ENCODE measurements at regions not wholly inside any gene's neighbourhood (a gene's known extent, or its start where the extent isn't known, plus 50 kb on each side); places are given as distances from the start of the nearest gene placed in this dataset.

DNA sequence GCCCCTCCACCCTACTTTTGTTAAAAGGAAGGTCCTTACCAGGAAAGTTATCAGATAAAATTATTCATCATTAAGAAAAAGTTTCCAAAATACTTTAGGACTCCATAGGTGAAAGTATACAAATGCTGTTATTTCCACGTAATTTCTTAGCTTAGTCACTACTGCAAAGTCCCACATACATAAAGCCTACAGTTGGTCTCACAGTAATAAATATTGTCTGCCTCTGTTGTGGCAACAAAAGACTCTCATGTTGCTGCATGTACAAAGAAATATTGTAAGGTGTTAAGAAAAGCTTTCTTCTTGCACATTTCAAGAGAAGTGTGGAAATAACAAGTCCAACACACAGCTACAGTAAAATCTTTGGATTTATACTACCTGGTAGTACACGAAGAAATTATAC is 102.4 kb upstream of the DST start:
- intact Hi-C loops (cut with DNase I), result no loop called here
- no peaks in the 10 kb centered on the region for H3K9me3 ChIP-seq (ENCODE audit: control insufficient read depth, low read length)
- H3K4me3 ChIP-seq (ENCODE audit: low read length), result no peak overlapping the region
- H3K27me3 ChIP-seq (ENCODE audit: control insufficient read depth, insufficient read depth), result no peaks in the 10 kb centered on the region
- ATAC-seq (no peak), DNase-seq (no peak)
- no peak overlapping the region for H3K27ac ChIP-seq (ENCODE audit: low read length)
- peaks cover 4% of the 10 kb centered on the region for H3K4me1 ChIP-seq (ENCODE audit: control insufficient read depth, insufficient read depth, low read length)
- 93% methylated on average over 2 of the region's 2 CpGs for WGBS

DNA sequence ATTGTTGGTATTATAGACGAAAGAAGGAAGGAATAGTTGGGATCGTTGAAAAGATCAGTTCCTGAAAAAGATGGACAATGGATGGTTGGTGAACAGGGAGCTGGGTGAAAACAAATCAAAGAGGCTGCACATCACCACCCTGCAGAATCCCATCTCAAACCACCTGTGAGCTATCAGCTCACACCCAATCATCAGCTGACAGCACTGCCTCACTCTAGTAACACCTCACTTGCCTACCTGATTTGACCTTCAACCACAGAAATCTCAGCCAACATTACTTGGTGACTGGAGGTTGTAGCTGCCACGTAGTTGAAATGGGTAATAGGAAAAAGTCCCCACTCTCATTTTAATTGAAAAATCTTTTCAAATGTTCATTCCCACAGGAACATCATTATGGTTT is 101.8 kb upstream of the DST start:
- H3K27ac ChIP-seq (ENCODE audit: low read length), result peak overlapping the region; percentile 62
- ATAC-seq, result peak in 1 of 2 donors; percentile 32

DNA sequence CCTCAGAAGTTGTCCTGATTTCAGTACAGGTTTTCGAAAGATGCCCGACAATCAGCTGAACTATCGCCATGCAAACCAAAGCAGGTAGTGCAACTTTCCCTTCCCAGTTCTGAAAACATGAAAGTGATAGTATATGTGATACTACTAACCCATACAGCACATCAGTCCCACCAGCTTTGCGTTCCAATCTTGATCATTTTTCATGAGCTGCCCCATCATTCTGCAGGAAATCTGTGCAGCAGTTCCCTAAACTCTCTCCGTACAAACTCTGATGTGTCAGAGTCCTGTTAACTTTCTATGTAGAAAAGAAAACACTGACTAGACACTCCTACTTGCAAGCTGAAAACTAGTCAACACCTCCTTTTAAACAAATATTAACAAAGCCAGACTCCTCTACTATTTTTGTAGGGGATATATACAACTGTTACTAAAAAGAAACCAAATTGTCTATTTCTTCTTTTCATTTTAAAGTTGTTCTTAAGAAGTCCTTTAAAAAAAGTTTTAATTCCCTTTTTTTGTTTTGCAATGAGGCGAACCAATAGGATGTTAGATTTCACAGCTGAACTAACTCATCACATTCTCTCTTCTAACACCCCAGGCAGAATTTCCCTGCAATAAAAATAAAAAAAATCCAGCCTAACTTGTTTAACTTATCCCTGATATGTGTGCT is 99.6 kb upstream of the DST start:
- Histone ChIP-seq H3K4me1 (ENCODE audit: control insufficient read depth, insufficient read depth, low read length) (peaks cover 11% of the 10 kb centered on the region), H3K4me3 (ENCODE audit: low read length) (peak overlapping the region; percentile 22), H3K27me3 (ENCODE audit: control insufficient read depth, insufficient read depth) (no peaks in the 10 kb centered on the region), H3K27ac (ENCODE audit: low read length) (no peak overlapping the region), H3K9me3 (ENCODE audit: control insufficient read depth, low read length) (no peaks in the 10 kb centered on the region)
- 30% methylated on average over 6 of the region's 6 CpGs for WGBS
- DNase-seq, result no peak
- intact Hi-C loops (cut with DNase I), result no loop called here
- peak; percentile 25 to 51 for ATAC-seq

More for the DNA sequence above, 101.8 kb upstream of the DST start:
- Histone ChIP-seq H3K27me3 (ENCODE audit: control insufficient read depth, insufficient read depth) (no peaks in the 10 kb centered on the region), H3K4me3 (ENCODE audit: low read length) (no peak overlapping the region), H3K9me3 (ENCODE audit: control insufficient read depth, low read length) (no peaks in the 10 kb centered on the region), H3K4me1 (ENCODE audit: control insufficient read depth, insufficient read depth, low read length) (peaks cover 9% of the 10 kb centered on the region)
- intact Hi-C loops (cut with DNase I), result no loop called here
- DNase-seq, result no peak
- WGBS, result 58% methylated on average over 3 of the region's 3 CpGs

DNA sequence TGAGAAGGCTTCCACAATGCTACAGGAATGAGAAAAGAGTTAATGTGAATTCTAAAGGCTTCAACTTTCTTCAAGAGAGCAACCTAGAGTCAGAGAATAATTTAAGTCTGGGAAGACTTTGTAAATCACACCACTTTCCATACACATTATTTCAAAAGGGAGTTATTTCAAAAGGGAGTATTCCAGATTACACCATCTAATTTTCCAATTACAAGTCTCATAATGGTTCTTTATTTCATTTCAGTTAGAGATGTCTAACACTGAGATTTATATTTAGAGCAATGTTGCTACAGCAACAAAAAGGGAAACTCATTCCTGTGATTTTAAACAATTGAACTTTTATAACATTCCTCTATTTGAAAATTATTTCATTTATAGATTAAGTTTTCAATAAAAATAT is 98.8 kb upstream of the DST start:
- no peak overlapping the region for H3K27ac ChIP-seq (ENCODE audit: low read length)
- H3K4me3 ChIP-seq (ENCODE audit: low read length), result no peak overlapping the region
- H3K27me3 ChIP-seq (ENCODE audit: control insufficient read depth, insufficient read depth), result no peaks in the 10 kb centered on the region
- intact Hi-C loops (cut with DNase I), result no loop called here
- ATAC-seq, result no peak
- H3K9me3 ChIP-seq (ENCODE audit: control insufficient read depth, low read length), result no peaks in the 10 kb centered on the region
- DNase-seq, result no peak
- H3K4me1 ChIP-seq (ENCODE audit: control insufficient read depth, insufficient read depth, low read length), result peaks cover 12% of the 10 kb centered on the region

DNA sequence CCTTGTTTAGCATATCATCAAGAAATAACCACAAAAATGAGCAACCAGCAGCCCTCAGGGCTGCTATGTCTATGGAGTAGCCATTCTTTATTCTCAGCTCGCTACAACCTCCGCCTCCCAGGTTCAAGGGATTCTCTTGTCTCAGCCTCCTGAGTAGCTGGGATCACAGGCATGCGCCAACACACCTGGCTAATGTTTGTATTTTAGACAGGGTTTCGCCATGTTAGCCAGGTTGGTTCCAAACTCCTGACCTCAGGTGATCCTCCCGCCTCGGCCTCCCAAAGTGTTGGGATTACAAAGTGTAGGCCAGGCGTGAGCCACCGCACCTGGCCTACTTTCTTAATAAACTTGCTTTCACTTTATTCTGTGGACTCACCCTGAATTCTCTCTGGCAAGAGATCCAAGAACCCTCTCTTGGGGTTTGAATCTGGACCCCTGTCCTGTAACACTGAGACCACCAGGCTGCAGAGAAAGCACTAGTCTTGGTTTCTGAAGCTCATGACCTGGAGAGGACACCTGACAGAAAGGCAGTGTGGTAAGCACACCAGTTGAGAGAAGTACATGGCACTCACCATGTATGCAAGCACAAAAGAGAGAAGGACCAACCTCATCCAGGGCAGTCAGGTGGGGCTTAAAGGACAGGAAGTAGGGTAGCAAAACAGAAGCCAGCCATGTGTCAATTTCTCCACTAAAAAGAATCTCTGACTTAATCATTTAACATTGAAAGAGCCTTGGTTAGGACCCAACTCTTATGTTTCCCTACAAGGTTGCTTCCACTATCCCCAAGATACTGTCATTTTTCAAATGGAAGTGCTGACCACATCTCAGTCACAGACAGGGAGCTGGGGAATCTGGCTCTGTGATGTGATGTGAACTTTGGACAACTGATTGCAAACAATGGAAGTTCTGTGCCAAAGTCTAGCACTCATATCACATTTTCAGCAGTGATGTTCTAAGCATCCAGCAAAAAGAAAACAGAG is 97.4 kb upstream of the DST start:
- 97% methylated on average over 8 of the region's 8 CpGs for WGBS
- Histone ChIP-seq H3K4me1 (ENCODE audit: control insufficient read depth, insufficient read depth, low read length) (peaks cover 12% of the 10 kb centered on the region), H3K27ac (ENCODE audit: low read length) (no peak overlapping the region), H3K9me3 (ENCODE audit: control insufficient read depth, low read length) (no peaks in the 10 kb centered on the region), H3K4me3 (ENCODE audit: low read length) (no peak overlapping the region), H3K27me3 (ENCODE audit: control insufficient read depth, insufficient read depth) (no peaks in the 10 kb centered on the region)
- ATAC-seq (no peak), DNase-seq (no peak)
- intact Hi-C loops (cut with DNase I), result no loop called here

DNA sequence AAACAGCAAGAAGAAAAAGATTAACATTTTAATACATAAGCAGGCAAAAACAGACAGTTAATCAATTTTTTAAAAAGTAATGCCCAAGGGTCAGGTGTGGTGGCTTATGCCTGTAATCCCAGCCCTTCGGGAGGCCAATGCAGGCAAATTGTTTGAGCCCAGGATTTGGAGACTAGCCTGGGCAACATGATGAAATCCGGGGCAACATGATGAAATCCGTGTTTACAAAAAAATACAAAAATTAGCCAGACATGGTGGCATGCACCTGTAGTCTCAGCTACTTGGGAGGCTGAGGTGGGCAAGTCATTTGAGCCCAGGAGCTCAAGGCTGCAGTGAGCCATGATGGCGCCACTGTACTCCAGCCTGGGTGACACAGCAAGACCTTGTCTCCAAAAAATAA is 94.1 kb upstream of the DST start:
- no peak for ATAC-seq
- no peaks in the 10 kb centered on the region for H3K27me3 ChIP-seq (ENCODE audit: control insufficient read depth, insufficient read depth)
- H3K9me3 ChIP-seq (ENCODE audit: control insufficient read depth, low read length), result no peaks in the 10 kb centered on the region
- 92% methylated on average over 4 of the region's 4 CpGs for WGBS
- no peak for DNase-seq
- intact Hi-C loops (cut with DNase I), result no loop called here
- H3K4me3 ChIP-seq (ENCODE audit: low read length), result no peak overlapping the region
- peaks cover 11% of the 10 kb centered on the region for H3K4me1 ChIP-seq (ENCODE audit: control insufficient read depth, insufficient read depth, low read length)
- H3K27ac ChIP-seq (ENCODE audit: low read length), result no peak overlapping the region

DNA sequence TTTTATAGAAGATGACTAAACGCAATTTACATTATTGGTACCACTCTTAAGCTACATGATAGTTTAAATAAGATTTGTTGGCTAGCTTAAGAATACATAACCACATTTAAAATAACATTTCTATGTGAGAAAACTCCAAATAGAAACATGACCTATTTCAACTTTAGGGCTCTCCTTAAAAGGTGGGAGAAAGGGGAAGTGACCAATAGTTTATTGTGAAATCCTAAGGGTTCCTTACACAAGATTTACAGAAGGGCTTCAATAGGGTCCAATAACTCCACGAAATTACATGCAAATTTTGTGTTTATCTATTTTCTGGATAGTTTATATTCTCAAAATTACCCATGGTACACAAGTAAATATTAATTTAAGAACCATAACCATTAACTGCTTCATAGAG is 91.6 kb upstream of the DST start:
- ATAC-seq, result no peak

DNA sequence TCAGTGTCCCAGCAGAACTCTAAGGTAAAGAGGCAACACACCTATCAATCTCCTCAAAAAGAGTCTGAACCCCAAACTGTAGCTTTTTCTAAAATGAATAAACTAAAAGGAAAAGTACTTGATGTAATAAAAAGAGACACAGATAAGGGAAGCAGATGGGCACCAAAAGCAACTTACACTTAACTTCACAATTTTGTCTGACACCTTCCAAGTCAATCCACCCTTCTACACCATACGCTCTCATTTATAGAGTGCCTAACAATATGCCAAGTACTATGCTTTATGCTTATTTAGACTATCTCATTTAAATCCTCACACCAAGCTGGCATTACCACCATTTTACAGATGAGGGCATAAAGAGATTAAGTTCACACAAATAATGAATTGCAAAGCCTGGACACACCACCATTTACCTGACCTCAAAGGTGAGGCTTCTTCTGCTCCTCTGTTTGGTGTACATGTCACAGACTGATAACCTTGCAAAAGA is 90.6 kb upstream of the DST start:
- no peak for DNase-seq
- no peak for ATAC-seq
- Histone ChIP-seq H3K4me1 (ENCODE audit: control insufficient read depth, insufficient read depth, low read length) (peaks cover 3% of the 10 kb centered on the region), H3K9me3 (ENCODE audit: control insufficient read depth, low read length) (no peaks in the 10 kb centered on the region), H3K27me3 (ENCODE audit: control insufficient read depth, insufficient read depth) (no peaks in the 10 kb centered on the region), H3K27ac (ENCODE audit: low read length) (no peak overlapping the region), H3K4me3 (ENCODE audit: low read length) (no peak overlapping the region)
- 90% methylated on average over 1 of the region's 1 CpG for WGBS
- intact Hi-C loops (cut with DNase I), result no loop called here

More for the DNA sequence above, 91.6 kb upstream of the DST start:
- intact Hi-C loops (cut with DNase I), result no loop called here
- DNase-seq, result no peak
- WGBS, result 94% methylated on average over 2 of the region's 2 CpGs
- no peak overlapping the region for H3K4me3 ChIP-seq (ENCODE audit: low read length)
- no peaks in the 10 kb centered on the region for H3K9me3 ChIP-seq (ENCODE audit: control insufficient read depth, low read length)
- no peaks in the 10 kb centered on the region for H3K27me3 ChIP-seq (ENCODE audit: control insufficient read depth, insufficient read depth)
- H3K27ac ChIP-seq (ENCODE audit: low read length), result no peak overlapping the region
- peaks cover 4% of the 10 kb centered on the region for H3K4me1 ChIP-seq (ENCODE audit: control insufficient read depth, insufficient read depth, low read length)

DNA sequence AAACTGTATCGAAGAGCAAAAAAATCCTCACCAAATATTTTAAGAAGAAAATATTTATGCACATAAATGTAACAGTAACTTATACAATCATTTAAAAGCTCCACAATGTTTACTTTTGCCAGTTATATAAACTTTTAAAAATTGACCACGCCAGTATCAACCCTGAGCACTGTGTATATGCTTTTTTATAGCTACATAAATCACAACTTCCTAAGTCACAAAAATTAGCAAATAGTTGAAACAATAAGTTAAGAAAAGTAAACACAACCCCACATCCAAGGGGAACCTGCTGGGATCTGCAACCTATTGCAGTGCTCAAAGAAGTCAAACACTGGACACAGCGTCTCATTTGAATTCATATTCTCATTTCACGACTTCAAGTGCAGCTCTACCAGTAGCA is 89.8 kb upstream of the DST start:
- Histone ChIP-seq H3K4me3 (ENCODE audit: low read length) (no peak overlapping the region), H3K27ac (ENCODE audit: low read length) (no peak overlapping the region), H3K4me1 (ENCODE audit: control insufficient read depth, insufficient read depth, low read length) (peaks cover 3% of the 10 kb centered on the region), H3K27me3 (ENCODE audit: control insufficient read depth, insufficient read depth) (no peaks in the 10 kb centered on the region), H3K9me3 (ENCODE audit: control insufficient read depth, low read length) (no peaks in the 10 kb centered on the region)
- 82% methylated on average over 4 of the region's 4 CpGs for WGBS
- ATAC-seq, result no peak
- intact Hi-C loops (cut with DNase I), result no loop called here
- DNase-seq, result no peak

DNA sequence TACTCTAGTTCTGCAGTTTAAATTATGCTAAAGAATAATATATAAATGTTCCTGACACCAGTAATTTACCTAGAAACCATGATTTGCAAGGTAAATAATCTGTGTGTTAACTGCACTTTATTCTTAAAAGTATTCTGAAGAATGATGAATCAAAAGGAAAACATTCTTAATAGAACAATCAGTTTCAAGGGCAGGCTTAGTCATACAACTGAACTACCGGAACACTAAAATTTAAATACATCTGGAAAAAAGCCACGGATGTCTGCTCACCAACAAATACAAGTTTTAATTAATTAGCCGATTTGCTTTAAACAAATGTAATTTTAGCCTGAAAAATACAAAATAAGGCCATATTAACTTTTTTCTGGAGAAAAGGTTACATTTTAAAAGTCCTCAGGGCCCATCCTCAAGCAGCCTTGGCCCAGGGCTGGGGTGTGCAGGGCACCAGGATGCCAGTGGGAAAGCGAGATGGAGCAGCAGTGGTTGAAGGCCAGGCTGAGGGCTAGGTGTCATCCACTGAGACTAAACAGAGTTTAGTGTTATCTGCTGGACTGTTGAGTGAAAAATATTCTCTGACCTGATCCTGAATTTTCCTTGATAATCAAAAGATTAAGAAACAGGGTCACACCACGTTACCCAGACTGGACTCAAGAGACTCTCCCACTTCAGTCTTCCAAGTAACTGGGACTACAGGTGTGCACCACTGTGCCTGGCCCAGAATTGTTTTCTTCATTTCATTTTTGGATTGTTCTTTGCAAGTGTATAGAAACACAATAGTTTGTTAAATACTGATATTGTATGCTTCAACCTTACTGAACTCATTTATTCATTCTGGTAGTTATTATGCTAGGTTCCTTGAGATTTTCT is 88.2 kb upstream of the DST start:
- WGBS, result 64% methylated on average over 5 of the region's 5 CpGs
- DNase-seq, result peak in 1 of 3 donors; percentile 54
- no peaks in the 10 kb centered on the region for H3K9me3 ChIP-seq (ENCODE audit: control insufficient read depth, low read length)
- no peak overlapping the region for H3K4me3 ChIP-seq (ENCODE audit: low read length)
- ATAC-seq, result peak; percentile 51 to 59
- intact Hi-C loops (cut with DNase I), result no loop called here
- peak overlapping the region; percentile 52 for H3K27ac ChIP-seq (ENCODE audit: low read length)
- peaks cover 3% of the 10 kb centered on the region for H3K4me1 ChIP-seq (ENCODE audit: control insufficient read depth, insufficient read depth, low read length)
- no peaks in the 10 kb centered on the region for H3K27me3 ChIP-seq (ENCODE audit: control insufficient read depth, insufficient read depth)

Data from right cardiac atrium (tissue), 5 donors.